Right lobe of liver (tissue), 6 donors: ENCODE measurements at regions not wholly inside any gene's neighbourhood (a gene's known extent, or its start where the extent isn't known, plus 50 kb on each side); places are given as distances from the start of the nearest gene placed in this dataset.

Experiments used
- ATAC-seq, 4 donors: fragments of 200-7000 bp; cut with Tn5 transposase; one replicate each; pipeline ENCODE4 v1.9.1; 2020; ENCODE audit warnings: mild to moderate bottlenecking in 4 of 4, moderate library complexity in 4 of 4
- DNase-seq, 3 donors: peaks; one replicate each; pipeline ENCODE4 v3.0.0-alpha.2; 2020
- H3K27ac ChIP-seq, 3 donors: fragments of 200-600 bp; one replicate each; pipeline ENCODE4 v1.8.0; 2022
- H3K27me3 ChIP-seq, 2 donors: fragments of 200-600 bp; one replicate each; pipeline ENCODE4 v1.8.0; 2022
- H3K36me3 ChIP-seq, 4 donors: fragments of 200-600 bp; sonication (generic) in 1 of 4; one replicate each; pipeline versions ENCODE4 v1.5.1 to v1.8.0; 2017 to 2022; ENCODE audit warnings: control low read depth in 1 of 4
- H3K4me1 ChIP-seq, 4 donors: fragments of 200-600 bp; sonication (generic) in 1 of 4; one replicate each; pipeline versions ENCODE4 v1.5.1 to v1.8.0; 2017 to 2022; ENCODE audit warnings: control low read depth in 1 of 4
- H3K4me3 ChIP-seq, 3 donors: fragments of 200-600 bp; one replicate each; pipeline ENCODE4 v1.8.0; 2022
- H3K9me3 ChIP-seq, 4 donors: fragments of 200-600 bp; sonication (generic) in 1 of 4; one replicate each; pipeline versions ENCODE4 v1.5.1 to v1.8.0; 2017 to 2022; ENCODE audit warnings: control low read depth in 1 of 4
- CTCF ChIP-seq, 4 donors: fragments of 200-600 bp in 3 of 4; fragments of 450-650 bp in 1 of 4; IDR thresholded peaks; one replicate each; pipeline versions ENCODE4 v1.5.1 to v1.8.0; 2016 to 2022; ENCODE audit warnings: antibody characterized with exemption in 4 of 4, mild to moderate bottlenecking in 2 of 4
- POLR2A ChIP-seq: fragments of 450-650 bp; IDR thresholded peaks from one replicate; pipeline ENCODE4 v1.6.1; 2017; ENCODE audit warnings: antibody characterized with exemption, mild to moderate bottlenecking
- WGBS: methylation state at CpG from one replicate; pipeline ENCODE4 v1.1.6; 2018; ENCODE audit warnings: low coverage, low lambda C conversion rate; ENCODE audit not compliant: insufficient coverage; ENCODE audit errors: missing lambda C conversion rate; 5-methylcytosine and 5-hydroxymethylcytosine counted together
- intact Hi-C, 2 donors: fragments of 100-400 bp; cut with DNase I; formaldehyde crosslinking; loops; one replicate each; pipeline versions ENCODE4 v1.11.2 to v1.14.1; 2022
- donor health status: DM: no; HTN: yes; CAD: no.
- donor health status: DM: no; HTN: no; CAD: no.
- donor health status: DM: no; HTN: no; CAD: no.
- donor health status: DM: no; HTN: yes; CAD: no.
- donor health status: DM: no; HTN: yes; CAD: no.

GRCh38 chr2:205849136-205849535 lies 166.8 kb downstream of the NRP2 start:
- Histone ChIP-seq H3K27me3 (no peaks in the 10 kb centered on the region), H3K4me3 (no peak overlapping the region), H3K27ac (no peak overlapping the region), H3K9me3 (no peaks in the 10 kb centered on the region), H3K4me1 (peaks cover 0 to 4% (median 0%) of the 10 kb centered on the region in 4 donors), H3K36me3 (no peaks in the 10 kb centered on the region)
- DNase-seq = no peak
- TF ChIP-seq CTCF (IDR thresholded peaks at IDR 0.05) (no peak), POLR2A (no peak)
- intact Hi-C loops = no loop called here
- WGBS = 50% methylated on average over 2 of the region's 5 CpGs
- no peak for ATAC-seq

DNA sequence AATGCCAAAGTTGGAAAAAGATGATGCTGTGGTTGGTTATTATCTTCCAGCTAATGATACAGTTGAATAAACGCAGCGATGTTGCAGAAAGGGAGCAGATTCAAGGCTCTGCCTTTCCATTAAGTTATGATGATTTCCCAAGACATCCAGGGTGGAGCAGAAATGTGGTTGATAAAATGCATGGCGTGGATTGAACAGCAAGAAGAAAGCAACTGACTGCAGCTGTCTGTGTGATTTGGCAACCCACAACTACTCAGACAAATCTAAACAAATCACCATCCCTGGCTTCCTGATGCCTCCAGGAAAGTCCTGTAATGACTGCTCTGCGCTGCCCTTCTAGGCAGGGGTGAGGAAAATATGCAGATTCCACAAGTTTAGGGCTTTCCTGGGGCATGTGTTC lies 166.3 kb downstream of the NRP2 start:
- H3K9me3 ChIP-seq = no peaks in the 10 kb centered on the region
- ATAC-seq = no peak
- 58% methylated on average over 3 of the region's 4 CpGs for WGBS

More for the DNA sequence above, 166.3 kb downstream of the NRP2 start:
- H3K4me1 ChIP-seq = peaks cover 0 to 4% (median 0%) of the 10 kb centered on the region in 4 donors
- intact Hi-C loops = no loop called here
- TF ChIP-seq POLR2A (no peak), CTCF (IDR thresholded peaks at IDR 0.05) (no peak)
- H3K36me3 ChIP-seq = no peaks in the 10 kb centered on the region
- DNase-seq = no peak
- H3K27ac ChIP-seq = no peak overlapping the region
- H3K27me3 ChIP-seq = no peaks in the 10 kb centered on the region
- H3K4me3 ChIP-seq = no peak overlapping the region
